Ishikawa (cell line): ENCODE measurements at regions not wholly inside any gene's neighbourhood (a gene's known extent, or its start where the extent isn't known, plus 50 kb on each side); places are given as distances from the start of the nearest gene placed in this dataset.

ENCODE experiments used
- CREB1 ChIP-seq: IDR thresholded peaks from 2 replicates; pipeline ENCODE4 v1.6.1; 2012; ENCODE audit warnings: low read depth
- EGR1 ChIP-seq: IDR thresholded peaks from 2 replicates; pipeline ENCODE4 v1.6.1; 2012
- EP300 ChIP-seq: IDR thresholded peaks from 2 replicates; pipeline ENCODE4 v1.6.1; 2012; ENCODE audit warnings: borderline replicate concordance
- FOXM1 ChIP-seq: IDR thresholded peaks from 2 replicates; pipeline ENCODE4 v1.6.1; 2012; ENCODE audit warnings: low read depth, borderline replicate concordance
- MAX ChIP-seq: IDR thresholded peaks from 2 replicates; pipeline ENCODE4 v1.6.1; 2012
- NFIC ChIP-seq: IDR thresholded peaks from 2 replicates; pipeline ENCODE4 v1.6.1; 2012
- RAD21 ChIP-seq: IDR thresholded peaks from 2 replicates; pipeline ENCODE4 v1.6.1; 2012; ENCODE audit warnings: low read depth
- TAF1 ChIP-seq: IDR thresholded peaks from 2 replicates; pipeline ENCODE4 v1.6.1; 2012; ENCODE audit warnings: low read depth, mild to moderate bottlenecking
- TCF12 ChIP-seq: IDR thresholded peaks from 2 replicates; pipeline ENCODE4 v1.6.1; 2012; ENCODE audit warnings: low read depth
- TEAD4 ChIP-seq: IDR thresholded peaks from 2 replicates; pipeline ENCODE4 v1.6.1; 2012
- YY1 ChIP-seq: IDR thresholded peaks from 2 replicates; pipeline ENCODE4 v1.6.1; 2012; ENCODE audit warnings: low read depth
- ZBTB7A ChIP-seq: IDR thresholded peaks from 2 replicates; pipeline ENCODE4 v1.6.1; 2012; ENCODE audit warnings: low read depth
- TF ChIP-seq, protein P1 (sequence below): IDR thresholded peaks from 2 replicates; pipeline ENCODE4 v1.6.1; 2012; ENCODE audit warnings: low read depth, mild to moderate bottlenecking

GRCh38 chr2:60295636-60295962 is 257.9 kb downstream of the BCL11A start:
- TF ChIP-seq, protein P1, sequence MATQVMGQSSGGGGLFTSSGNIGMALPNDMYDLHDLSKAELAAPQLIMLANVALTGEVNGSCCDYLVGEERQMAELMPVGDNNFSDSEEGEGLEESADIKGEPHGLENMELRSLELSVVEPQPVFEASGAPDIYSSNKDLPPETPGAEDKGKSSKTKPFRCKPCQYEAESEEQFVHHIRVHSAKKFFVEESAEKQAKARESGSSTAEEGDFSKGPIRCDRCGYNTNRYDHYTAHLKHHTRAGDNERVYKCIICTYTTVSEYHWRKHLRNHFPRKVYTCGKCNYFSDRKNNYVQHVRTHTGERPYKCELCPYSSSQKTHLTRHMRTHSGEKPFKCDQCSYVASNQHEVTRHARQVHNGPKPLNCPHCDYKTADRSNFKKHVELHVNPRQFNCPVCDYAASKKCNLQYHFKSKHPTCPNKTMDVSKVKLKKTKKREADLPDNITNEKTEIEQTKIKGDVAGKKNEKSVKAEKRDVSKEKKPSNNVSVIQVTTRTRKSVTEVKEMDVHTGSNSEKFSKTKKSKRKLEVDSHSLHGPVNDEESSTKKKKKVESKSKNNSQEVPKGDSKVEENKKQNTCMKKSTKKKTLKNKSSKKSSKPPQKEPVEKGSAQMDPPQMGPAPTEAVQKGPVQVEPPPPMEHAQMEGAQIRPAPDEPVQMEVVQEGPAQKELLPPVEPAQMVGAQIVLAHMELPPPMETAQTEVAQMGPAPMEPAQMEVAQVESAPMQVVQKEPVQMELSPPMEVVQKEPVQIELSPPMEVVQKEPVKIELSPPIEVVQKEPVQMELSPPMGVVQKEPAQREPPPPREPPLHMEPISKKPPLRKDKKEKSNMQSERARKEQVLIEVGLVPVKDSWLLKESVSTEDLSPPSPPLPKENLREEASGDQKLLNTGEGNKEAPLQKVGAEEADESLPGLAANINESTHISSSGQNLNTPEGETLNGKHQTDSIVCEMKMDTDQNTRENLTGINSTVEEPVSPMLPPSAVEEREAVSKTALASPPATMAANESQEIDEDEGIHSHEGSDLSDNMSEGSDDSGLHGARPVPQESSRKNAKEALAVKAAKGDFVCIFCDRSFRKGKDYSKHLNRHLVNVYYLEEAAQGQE = no peak
- TF ChIP-seq EP300 = no peak
- no peak for TF ChIP-seq CREB1
- TF ChIP-seq EGR1 = no peak
- TF ChIP-seq TAF1 = no peak
- no peak for TF ChIP-seq ZBTB7A
- TF ChIP-seq NFIC = no peak
- TF ChIP-seq YY1 = no peak
- no peak for TF ChIP-seq MAX

DNA sequence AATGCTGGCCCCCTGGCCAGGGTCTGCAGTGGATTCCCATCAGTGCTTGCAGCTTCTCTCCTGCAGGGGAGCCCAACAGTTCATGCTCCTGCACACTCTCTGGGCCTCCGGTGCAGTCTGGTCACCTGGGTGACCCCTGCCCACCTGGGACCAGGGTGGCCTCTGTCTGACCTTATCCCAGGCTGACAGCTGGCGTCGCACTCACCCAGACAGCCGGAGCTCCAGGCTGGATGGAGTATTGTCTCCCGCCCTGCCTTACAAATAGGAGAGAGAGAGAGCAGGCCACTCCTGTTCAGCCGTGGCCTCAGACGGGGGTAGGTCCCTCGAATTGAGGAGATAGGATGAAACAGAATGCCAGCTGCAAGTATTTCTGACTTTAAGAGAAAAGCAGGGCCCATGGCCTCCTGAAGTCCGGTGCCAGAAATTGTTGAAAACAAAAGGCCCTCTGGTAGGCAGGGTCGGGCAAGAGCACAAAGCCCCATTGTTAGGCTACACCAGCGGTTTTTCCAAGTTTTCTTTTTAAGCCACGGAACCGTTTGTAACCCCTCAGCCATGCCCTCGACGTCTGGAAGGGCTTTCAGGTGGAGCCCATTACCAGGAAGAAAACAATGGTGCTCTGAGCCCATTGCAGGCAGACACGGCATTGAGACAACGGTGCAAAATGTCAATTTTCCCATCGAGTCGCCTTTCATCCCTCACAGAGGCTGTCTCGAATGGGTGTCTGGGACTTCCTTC is 258.4 kb downstream of the BCL11A start:
- no peak for TF ChIP-seq CREB1
- TF ChIP-seq, protein P1 = no peak

- TF ChIP-seq EP300 = no peak
- TF ChIP-seq FOXM1 = no peak
- TF ChIP-seq, protein P1 = no peak
- no peak for TF ChIP-seq RAD21
- no peak for TF ChIP-seq NFIC
- no peak for TF ChIP-seq TAF1
- TF ChIP-seq TCF12 = no peak
- no peak for TF ChIP-seq TEAD4
Measured at GRCh38 chr2:60292242-60292641, 261.2 kb downstream of the BCL11A start.

DNA sequence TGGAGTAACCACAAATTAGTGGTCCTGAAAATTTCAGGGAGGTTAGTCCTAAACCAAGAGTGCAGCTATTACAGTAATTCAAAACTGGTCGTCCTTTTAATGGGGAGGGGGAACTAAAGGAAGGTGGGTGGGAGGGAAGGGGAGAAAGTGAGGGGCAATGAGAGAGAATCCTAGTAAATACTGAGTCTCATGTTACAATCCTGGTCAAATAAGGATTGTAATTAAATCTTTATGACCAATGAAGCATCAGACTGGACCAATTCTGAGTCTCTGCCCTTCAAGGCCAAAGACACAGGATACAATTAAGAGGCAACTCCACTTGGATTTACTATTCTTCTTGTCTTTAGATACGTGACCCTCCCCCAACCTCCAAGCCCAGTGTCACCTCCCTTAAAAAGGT is 262.9 kb downstream of the BCL11A start:
- TF ChIP-seq EP300 (no peak), YY1 (no peak)

DNA sequence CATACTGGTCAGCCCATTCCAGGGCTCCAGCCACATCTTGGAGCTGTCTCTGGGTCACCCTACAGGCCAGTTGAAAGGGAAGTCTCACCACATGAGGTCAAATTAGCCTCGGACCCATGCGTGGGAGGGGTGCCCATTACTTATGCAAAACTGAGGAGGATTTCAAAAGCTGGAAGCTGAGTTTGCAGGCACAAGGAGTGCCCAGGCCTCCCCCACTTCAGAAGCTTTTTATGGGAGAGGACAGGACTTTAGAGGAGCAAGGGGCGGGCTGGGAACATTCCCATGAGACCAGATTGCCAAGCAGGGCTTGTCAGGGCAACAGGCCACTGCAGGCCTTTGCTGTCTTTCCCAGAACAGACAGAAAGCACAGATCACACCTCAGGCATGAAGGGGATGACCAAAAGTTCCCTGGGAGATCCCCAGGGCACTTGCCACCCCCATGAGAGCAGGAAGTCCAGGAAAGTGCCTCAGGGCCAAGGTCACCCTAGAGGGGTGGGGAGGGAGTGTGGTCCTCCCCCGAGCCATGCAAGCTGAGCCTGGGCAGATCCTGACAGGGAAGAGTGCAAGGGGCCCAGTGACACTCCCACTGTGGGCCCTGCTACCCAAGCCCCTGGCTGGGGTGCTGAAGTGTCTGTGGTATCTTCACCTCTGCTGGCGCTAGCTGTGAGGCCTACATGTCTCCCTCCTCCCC is 267.7 kb downstream of the BCL11A start:
- TF ChIP-seq MAX (no peak), FOXM1 (no peak), EP300 (no peak), TAF1 (no peak), EGR1 (no peak), TCF12 (no peak)

DNA sequence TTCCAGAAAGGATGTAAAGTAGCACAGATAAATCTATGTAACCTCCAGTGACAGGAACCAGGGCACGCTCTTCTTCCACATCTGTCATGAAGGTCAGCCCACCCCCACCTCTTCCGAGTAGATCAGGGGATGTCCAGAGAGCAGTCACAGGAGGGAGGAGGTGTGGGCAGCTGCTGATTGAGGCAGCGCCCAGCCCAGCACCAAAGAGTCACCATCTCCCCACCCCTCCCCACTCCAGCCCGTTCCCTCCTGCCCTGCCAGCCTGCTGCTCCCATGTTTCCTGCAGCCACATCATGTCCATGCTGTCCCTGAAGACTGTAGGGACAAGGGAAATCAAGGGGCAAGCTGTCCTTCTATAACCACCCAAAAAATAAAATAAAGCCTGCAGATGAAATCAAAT is 269.8 kb downstream of the BCL11A start:
- TF ChIP-seq, protein P1 = no peak
- TF ChIP-seq EP300 = no peak
- no peak for TF ChIP-seq TEAD4
- no peak for TF ChIP-seq FOXM1
- no peak for TF ChIP-seq RAD21
- no peak for TF ChIP-seq ZBTB7A
